ENCODE measurements at regions not wholly inside any gene's neighbourhood (a gene's known extent, or its start where the extent isn't known, plus 50 kb on each side); places are given as distances from the start of the nearest gene placed in this dataset.

- TF ChIP-seq CTCF (IDR thresholded peaks at IDR 0.05) (no peak), POLR2A (IDR thresholded peaks at IDR 0.05) (no peak)
Observed at GRCh38 chr7:27405780-27406179, 163.2 kb downstream of the EVX1 start.

Data from adrenal gland (tissue), 5 donors.